ENCODE measurements at regions not wholly inside any gene's neighbourhood (a gene's known extent, or its start where the extent isn't known, plus 50 kb on each side); places are given as distances from the start of the nearest gene placed in this dataset.

DNA sequence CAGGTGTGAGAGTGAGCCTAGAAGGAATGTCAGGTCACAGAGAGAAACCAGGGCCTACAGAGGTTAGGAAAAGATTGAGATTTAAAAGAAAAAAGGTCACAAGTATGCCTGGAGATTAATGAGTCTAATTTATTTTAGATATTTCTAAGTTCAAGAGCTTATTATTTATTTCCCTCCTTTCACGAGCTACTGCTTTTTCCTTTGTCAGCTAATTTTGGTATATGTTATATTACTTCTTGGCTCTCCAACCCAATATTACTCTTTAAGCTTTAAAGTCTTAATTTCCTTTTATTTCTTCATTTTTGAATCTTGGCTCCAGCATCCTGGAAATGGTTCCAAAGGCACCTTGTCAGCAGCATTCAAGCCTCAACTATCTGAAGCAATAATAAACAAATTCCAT is 109.5 kb upstream of the MIS18BP1 start:
- DNase-seq (ENCODE audit: low read depth): no peak

DNA sequence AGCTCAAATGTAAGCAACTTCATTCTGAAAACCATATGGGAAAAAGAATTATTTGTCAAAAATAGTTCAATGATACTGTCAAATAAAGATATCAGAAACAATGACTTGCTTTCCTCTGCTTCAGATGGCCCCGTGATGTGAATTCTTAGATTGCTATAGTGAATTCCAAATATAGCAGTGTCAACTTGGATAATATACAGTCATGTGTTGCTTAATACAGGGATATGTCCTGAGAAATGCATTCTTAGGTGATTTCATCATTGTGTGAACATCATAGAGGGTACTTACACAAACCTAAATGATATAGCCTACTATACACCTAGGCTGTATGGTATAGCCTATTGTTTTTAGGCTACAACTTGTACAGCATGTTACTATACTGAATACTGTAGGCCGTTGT is 108.7 kb upstream of the MIS18BP1 start:
- DNase-seq (ENCODE audit: low read depth): no peak

DNA sequence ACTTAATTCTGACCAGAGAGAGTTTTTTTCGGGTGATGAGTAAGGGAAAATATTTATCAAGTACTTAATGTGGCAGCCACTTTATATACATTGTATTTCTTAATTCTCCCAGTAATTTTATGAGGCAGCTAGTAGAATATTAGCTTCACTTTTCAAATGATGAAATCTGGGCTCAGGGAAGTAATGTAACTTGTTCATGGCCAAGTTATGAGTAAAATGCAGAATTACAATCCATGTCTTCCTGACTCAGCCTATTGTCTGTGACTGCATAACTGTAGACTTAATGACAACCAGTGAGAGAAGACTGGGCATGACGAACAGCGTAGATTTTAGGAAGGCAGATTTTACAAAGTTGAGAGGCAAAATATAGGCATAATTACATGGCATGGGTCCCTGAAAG is 106.7 kb upstream of the MIS18BP1 start:
- DNase-seq (ENCODE audit: low read depth): peak; percentile 1

DNA sequence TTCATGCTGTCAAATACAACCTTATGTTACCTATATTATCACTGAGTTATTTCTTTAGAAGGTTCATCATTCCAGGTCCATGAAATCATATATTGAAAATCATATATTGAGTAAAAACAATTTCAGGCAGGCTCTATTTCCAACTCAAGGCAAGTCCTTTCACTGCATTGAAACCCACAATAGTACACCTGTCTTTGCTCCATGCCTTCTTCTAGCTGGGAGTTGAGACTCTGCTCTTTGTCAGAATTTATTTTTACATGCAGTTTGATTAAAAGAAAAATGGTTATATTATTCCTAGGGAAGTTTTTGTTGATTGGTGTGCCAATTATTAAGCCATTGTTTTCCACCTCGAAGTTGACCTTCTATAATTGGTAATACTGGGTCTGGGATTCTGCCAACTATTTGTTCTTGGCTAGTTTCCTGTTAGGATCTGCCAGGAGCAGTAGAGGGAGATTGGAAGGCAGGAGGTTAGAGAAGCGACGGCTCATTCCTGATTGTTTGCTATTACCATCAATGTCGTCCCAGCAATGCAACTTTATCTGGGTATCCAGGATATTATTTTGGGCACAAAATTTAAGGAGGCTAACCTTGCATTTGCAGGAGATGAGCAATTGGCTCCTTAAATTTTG is 79.5 kb upstream of the MIS18BP1 start:
- DNase-seq (ENCODE audit: low read depth): no peak

DNA sequence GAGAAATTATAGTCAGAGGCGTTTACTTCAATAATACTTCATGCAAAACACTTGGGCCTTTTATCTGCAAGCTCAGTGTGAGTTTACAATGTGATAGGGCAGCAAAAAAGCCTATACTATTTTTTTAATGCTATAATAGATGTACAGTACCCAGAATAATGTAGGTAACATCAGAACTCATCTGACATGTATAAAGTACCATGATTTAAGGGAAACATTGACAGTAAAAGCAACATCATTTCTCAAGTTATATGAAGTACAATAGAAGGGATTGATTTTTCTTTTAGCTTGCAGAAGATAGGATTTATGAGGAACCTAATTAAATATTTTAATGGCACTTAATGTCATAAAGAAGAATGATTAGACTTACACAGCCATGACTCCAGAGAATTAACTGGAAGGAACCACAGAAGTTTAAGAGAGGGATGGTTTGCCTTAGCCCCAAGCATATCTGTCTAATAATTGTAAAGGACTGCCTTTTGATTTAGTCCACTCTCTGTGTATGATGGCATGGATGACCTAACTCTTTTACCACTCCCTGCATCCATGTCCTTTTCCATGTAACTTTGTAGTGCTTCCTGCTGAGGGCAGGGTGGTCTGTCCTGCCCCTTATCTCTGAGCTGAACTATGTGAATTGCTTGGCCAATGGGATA is 55.9 kb upstream of the MIS18BP1 start:
- DNase-seq (ENCODE audit: low read depth): no peak

Data from GM04504 (cell line).